EH (cell line): ENCODE measurements at regions not wholly inside any gene's neighbourhood (a gene's known extent, or its start where the extent isn't known, plus 50 kb on each side); places are given as distances from the start of the nearest gene placed in this dataset.
A peak's percentile ranks its signal among the peaks of the same experiment; 100 is the strongest.
"Not testable (repeated sequence)": the region's sequence is repeated elsewhere in the genome, so short reads cannot be mapped to it uniquely, and the experiment has no call there.

Experiments
- DNase-seq: peaks from one replicate; pipeline ENCODE4 v3.0.0-alpha.2; 2015; ENCODE audit warnings: low read depth

- DNase-seq: no peak
These were observed 538.2 kb upstream of the SGO1 start for GRCh38 chr3:20724241-20724640.

GRCh38 chr3:20716425-20716824 lies 530.4 kb upstream of the SGO1 start:
- DNase-seq: not testable (repeated sequence)

GRCh38 chr3:20701641-20702040 lies 515.6 kb upstream of the SGO1 start:
- no peak for DNase-seq

DNA sequence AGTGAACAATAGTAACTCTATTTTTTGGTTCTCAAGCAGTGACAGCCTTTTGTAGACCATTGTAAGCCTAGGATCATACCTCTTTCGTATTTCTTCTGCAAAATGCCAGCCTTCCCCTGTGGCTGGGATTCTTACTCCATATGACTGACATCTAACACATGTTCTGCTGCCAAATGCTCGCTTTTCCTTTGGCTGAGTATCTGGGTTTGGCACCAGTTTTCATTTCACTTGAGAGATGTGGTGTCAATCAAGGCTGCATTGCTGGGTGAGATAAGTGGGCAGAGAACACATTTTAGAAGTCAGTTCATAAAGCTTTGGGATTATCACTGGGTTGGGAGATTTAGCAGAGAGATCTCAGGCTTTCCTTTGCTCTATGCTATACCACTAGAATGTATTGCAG lies 514.7 kb upstream of the SGO1 start:
- DNase-seq: no peak

GRCh38 chr3:20698896-20699295 lies 512.9 kb upstream of the SGO1 start:
- DNase-seq: no peak

DNA sequence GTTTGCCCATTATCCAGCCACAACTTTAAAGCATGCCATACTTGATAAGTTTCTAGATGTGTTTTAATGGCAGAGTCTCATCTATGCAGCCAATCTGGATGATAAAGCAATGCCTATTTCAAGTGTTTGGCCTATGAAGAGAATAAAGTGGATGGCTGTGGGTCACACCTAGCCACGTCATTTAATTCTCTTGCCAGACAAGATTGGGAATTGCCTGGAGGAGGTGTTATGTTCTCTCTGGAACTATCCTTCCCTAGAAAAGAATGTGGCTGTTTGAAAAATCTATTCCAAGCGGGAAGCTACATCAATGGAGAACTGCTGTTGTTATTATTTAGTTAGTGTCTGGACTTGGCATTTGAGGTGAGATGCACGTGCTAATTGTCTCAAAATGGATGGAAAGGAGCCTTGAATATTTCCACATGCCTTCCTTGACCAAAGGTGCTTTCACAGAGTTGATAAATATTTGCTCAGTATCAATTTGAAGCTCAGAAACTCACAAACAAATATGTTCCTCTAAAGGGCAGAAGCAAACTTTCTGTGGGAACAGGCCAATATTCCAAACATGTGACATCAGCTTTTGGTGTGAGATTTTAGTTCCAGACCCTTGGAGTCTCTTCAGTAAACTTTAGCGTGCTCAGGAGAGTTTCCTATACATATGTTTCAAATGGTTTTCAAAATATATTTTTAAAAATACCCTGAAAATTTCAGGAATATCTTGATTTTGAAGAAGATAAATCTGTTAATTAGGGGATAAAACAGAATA lies 510.6 kb upstream of the SGO1 start:
- no peak for DNase-seq

DNA sequence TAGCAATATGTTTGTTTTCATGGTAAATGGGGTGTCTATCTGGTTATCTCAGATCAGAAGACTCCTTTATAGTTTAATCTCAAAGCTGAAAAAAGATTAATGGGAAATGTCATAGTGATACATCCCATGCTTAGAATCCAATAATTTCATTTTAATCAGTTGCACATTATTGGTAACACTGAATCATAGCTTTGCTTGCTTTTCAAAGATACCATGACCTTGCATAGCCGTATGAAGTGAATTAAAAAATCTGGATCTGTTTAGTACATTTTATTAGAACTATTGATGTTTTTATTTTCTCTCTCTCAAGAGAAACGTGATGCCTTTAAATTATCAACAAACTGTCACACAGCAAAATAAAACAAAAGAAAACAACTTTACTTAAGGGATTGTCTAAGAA lies 506.7 kb upstream of the SGO1 start:
- no peak for DNase-seq

GRCh38 chr3:20683910-20684309 lies 497.9 kb upstream of the SGO1 start:
- peak; percentile 88 for DNase-seq

GRCh38 chr3:20682573-20682972 lies 496.6 kb upstream of the SGO1 start:
- peak; percentile 9 for DNase-seq

DNA sequence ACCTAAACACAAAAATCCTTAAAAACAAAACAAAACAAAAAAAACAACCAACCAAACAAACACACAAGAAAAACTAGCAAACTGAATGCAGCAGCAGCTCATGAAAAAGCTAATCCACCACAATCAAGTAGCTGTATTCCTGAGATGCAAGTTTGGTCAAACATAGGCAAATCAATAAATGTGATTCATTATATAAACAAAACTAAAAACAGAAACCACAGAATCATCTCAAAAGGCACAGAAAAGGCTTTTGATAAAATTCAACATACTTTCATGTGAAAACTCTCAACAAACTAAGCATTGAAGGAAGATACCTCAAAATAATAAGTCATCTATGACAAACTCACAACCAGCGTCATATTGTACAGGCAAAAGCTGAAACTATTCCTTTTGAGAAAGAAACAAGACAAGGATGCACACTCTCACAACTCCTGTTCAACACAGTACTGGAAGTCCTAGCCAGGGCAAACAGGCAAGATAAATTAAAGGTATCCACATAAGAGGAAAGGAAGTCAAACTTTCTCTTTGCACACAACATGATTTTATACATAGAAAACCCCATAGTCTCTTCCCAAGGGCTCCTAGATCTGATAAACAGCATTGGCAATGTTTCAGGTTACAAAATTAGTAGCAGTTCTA lies 495.1 kb upstream of the SGO1 start:
- peak; percentile 7 for DNase-seq

GRCh38 chr3:20673866-20674265 lies 487.9 kb upstream of the SGO1 start:
- DNase-seq: no peak

GRCh38 chr3:20669675-20670074 lies 483.7 kb upstream of the SGO1 start:
- DNase-seq: no peak

DNA sequence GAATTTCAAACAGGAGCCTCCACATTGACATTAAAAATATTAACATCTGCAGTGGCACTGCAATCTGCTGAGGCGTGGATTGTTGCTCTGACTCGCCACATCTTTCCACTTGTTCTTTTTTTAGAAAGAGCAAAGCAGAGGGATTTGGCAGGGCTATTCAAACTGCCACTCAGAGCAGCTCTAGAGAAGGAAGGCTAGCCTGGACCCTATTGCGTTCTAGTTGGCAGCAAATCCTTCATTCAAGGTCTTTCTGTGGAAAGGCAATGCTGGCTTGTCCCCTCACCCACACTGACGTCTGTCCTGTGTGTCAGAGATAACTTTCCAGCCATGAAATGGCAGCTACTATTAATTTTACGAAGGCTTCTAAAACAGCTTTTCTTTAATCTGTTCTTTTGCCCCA lies 483.2 kb upstream of the SGO1 start:
- DNase-seq: peak; percentile 49

DNA sequence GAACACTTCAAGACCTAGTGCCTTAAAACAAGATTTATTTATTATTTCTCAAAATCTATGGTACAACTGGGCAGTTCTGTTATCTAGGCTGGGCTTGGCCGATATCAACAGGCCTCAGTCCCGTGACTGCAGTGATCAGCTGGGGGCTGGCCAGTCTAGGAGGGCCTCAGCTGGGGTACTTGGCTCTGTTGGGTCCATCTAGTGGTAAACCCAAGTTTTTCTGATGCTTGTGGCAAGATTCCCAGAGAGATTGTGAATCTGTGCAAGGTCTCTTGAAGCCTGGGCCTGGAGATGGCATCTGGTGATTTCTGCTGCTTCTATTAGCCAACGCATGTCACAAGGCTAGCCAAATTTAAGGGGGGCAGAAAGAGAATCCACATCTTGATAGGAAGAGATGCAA lies 482.4 kb upstream of the SGO1 start:
- peak; percentile 44 for DNase-seq

GRCh38 chr3:20666091-20666490 lies 480.1 kb upstream of the SGO1 start:
- no peak for DNase-seq

DNA sequence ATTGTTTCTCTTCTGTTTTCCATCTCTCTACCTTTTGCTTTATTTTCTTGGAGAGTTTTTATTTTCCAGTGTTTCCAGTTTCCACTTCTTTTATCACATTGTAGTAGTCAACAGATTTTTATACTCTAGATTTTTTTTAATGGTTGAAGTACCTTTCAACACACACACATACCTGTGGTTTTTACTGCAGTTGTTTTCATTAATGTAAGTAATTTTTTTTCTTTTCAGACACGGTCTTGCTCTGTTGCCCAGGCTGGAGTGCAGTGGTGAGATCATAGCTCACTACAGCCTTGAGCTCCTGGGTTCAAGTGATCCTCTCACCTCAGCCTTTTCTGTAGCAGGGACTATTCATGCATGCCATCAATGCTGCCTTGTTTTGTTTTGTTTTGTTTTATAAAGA lies 472.5 kb upstream of the SGO1 start:
- DNase-seq: peak; percentile 51

GRCh38 chr3:20657560-20657959 lies 471.6 kb upstream of the SGO1 start:
- DNase-seq: no peak

DNA sequence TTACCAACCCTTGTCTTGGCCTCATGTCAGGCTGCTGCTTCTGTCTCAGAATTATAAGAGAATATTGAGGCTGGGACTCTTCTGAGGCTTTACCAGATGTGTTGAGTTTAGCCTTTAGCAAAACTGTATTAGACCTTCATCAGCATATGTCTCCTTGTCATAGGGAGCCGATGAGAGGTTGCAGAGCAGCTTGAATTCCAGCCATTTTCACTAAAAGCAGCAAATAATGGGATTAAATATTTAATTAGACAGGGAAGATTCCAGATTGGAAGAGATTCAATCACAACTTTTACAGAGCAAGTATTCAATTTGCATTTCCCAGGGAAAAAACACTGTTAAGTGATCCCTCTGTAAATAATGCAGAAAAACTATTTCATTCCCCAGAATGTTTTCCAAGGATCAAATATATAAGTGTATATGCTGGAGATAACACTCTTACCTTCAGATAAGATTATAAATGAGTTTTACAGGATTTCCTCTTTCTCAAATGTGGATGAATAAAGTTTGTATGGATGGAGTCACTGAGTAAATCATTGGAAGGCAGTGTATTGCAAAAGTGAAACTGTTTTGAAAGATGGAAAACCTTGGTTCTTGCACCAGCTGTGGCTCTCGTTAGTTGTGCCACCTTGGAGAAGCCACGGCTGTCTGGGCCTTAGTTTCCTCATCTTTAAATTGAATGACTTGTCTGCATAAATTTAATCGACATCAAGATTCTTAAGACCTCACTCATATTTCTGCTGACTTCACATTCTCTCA lies 466.4 kb upstream of the SGO1 start:
- DNase-seq: no peak

DNA sequence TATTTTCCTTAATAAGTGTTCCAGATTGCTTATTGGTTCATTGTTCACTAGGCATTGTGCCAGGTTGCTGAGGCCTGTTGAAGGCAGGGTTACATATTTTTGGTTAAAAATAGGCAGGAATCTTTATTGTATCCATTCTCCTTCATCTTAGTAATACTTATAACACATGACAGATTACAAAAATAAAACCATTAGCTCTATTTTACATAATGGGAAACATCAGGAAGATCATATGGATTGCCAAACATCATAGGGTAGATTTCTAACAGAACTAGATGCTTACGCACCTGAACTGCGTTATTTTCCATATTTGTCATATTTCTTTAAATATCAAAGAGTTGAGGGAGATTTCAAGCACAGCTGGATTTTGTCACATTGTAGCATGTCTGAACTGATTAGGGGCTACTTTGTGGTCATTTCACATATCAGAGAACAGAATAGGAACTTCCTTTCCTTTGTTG lies 462.9 kb upstream of the SGO1 start:
- peak; percentile 71 for DNase-seq

DNA sequence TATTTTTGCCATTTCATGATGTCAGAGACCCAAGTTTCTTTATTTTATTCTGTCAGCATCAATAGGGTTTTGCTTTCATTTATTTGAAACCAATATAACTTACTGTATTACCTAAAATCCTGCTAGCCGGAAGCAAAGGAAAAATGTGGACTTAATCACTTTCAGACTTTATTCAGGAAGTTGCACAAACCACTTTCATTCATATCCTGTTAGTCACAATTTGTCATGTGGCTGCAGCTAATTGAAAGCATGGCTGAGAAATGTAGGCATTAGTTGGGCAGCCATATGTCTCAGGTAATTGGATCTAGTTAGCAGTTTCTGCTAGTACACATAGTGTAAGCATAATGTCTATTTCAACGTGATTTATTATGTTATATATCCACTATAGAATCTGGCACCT lies 462.3 kb upstream of the SGO1 start:
- DNase-seq: peak; percentile 92

DNA sequence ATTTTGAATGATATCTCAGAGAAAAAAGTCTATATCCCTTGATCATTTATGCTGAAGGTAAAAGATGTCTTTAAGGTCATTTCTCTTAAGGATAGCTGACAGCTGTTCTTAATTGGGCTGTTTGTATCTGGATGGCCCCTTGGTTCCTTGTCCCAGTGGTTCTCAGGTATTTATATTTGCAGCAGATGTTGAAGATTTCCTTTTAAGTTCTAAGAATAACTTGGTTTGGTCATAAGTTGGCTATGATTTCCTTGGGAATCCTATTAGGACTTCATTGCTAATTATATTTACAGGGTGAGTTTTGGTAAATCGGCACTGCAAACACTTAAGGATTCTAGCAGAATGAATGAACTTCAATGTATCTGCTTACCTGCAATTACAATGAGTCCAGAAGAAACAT lies 460.4 kb upstream of the SGO1 start:
- peak; percentile 48 for DNase-seq

DNA sequence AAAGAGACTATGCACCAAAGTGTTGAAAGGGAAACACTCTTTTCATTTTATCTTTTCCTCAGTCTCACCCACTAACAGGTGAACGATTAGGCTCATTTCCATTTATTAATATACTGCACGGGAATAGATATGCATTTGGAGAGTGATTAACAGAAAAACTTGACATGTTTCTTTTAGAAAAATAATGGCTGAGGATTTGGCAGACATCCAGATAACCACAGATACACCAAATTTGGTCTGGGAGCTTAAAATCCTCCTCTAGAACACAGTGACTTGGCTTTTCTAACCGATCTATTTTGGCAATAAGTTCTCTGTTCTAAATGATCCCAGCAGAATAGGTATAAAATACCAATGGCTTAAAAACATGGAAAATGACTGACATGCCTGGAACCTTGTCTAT lies 459.3 kb upstream of the SGO1 start:
- DNase-seq: peak; percentile 29

GRCh38 chr3:20637729-20638128 lies 451.7 kb upstream of the SGO1 start:
- peak; percentile 75 for DNase-seq
